Ishikawa (cell line): ENCODE measurements at regions not wholly inside any gene's neighbourhood (a gene's known extent, or its start where the extent isn't known, plus 50 kb on each side); places are given as distances from the start of the nearest gene placed in this dataset.

Source experiments
- CEBPB ChIP-seq: IDR thresholded peaks from 2 replicates; pipeline ENCODE4 v1.6.1; 2012
- CREB1 ChIP-seq: IDR thresholded peaks from 2 replicates; pipeline ENCODE4 v1.6.1; 2012; ENCODE audit warnings: low read depth
- EGR1 ChIP-seq: IDR thresholded peaks from 2 replicates; pipeline ENCODE4 v1.6.1; 2012
- EP300 ChIP-seq: IDR thresholded peaks from 2 replicates; pipeline ENCODE4 v1.6.1; 2012; ENCODE audit warnings: borderline replicate concordance
- FOXM1 ChIP-seq: IDR thresholded peaks from 2 replicates; pipeline ENCODE4 v1.6.1; 2012; ENCODE audit warnings: low read depth, borderline replicate concordance
- NFIC ChIP-seq: IDR thresholded peaks from 2 replicates; pipeline ENCODE4 v1.6.1; 2012
- RAD21 ChIP-seq: IDR thresholded peaks from 2 replicates; pipeline ENCODE4 v1.6.1; 2012; ENCODE audit warnings: low read depth
- TAF1 ChIP-seq: IDR thresholded peaks from 2 replicates; pipeline ENCODE4 v1.6.1; 2012; ENCODE audit warnings: low read depth, mild to moderate bottlenecking
- TCF12 ChIP-seq: IDR thresholded peaks from 2 replicates; pipeline ENCODE4 v1.6.1; 2012; ENCODE audit warnings: low read depth
- TEAD4 ChIP-seq: IDR thresholded peaks from 2 replicates; pipeline ENCODE4 v1.6.1; 2012
- YY1 ChIP-seq: IDR thresholded peaks from 2 replicates; pipeline ENCODE4 v1.6.1; 2012; ENCODE audit warnings: low read depth
- ZBTB7A ChIP-seq: IDR thresholded peaks from 2 replicates; pipeline ENCODE4 v1.6.1; 2012; ENCODE audit warnings: low read depth
- TF ChIP-seq, protein P1 (sequence below): IDR thresholded peaks from 2 replicates; pipeline ENCODE4 v1.6.1; 2012
- TF ChIP-seq, protein P2 (sequence below): IDR thresholded peaks from 2 replicates; pipeline ENCODE4 v1.6.1; 2012
- TF ChIP-seq, protein P3 (sequence below): IDR thresholded peaks from 2 replicates; pipeline ENCODE4 v1.6.1; 2012; ENCODE audit warnings: low read depth, mild to moderate bottlenecking

DNA sequence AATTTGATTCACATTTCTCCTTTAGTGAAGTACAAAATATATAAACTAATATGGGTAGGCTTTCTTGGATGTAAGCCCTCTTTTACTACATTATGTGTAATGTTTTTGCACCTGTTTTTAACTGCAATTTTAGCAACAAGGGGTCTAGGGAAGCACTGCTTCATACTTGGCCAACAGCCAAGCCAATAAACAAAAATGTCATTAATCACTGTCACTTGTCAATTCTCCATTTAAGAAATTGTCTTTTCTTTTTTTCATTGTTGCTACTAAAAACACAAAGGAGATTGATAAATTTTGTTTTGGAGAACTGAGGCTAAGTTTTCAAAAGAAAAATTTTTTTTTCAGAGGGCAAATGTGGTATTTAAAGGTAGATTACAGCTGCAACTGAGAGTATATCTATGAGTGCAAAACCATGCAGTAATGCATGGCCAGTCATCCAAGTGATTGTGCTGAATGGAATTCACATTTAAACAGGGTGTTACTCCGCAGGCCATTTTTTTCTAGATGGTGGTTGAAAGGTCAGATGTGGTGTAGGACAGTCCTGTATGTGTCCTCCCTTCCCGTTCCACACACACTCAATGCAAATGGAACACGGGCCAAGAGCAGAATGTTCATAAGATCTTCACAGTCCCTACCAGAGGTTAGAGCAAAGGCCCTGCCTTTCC is 503.0 kb upstream of the LMO3 start:
- TF ChIP-seq EGR1 (no peak), CEBPB (peak; percentile 12), EP300 (peak; percentile 66), TAF1 (no peak), TCF12 (peak; percentile 90), CREB1 (no peak), YY1 (no peak), TEAD4 (peak; percentile 80), NFIC (peak; percentile 99), ZBTB7A (no peak), RAD21 (no peak), FOXM1 (peak; percentile 74)
- TF ChIP-seq, protein P1, sequence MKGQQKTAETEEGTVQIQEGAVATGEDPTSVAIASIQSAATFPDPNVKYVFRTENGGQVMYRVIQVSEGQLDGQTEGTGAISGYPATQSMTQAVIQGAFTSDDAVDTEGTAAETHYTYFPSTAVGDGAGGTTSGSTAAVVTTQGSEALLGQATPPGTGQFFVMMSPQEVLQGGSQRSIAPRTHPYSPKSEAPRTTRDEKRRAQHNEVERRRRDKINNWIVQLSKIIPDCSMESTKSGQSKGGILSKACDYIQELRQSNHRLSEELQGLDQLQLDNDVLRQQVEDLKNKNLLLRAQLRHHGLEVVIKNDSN: 0 out of 2 replicates have a peak, but pooled peaks have one; percentile 6
- TF ChIP-seq, protein P2, sequence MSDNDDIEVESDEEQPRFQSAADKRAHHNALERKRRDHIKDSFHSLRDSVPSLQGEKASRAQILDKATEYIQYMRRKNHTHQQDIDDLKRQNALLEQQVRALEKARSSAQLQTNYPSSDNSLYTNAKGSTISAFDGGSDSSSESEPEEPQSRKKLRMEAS: 0 out of 2 replicates have a peak, but pooled peaks have one; percentile 28
- TF ChIP-seq, protein P3, sequence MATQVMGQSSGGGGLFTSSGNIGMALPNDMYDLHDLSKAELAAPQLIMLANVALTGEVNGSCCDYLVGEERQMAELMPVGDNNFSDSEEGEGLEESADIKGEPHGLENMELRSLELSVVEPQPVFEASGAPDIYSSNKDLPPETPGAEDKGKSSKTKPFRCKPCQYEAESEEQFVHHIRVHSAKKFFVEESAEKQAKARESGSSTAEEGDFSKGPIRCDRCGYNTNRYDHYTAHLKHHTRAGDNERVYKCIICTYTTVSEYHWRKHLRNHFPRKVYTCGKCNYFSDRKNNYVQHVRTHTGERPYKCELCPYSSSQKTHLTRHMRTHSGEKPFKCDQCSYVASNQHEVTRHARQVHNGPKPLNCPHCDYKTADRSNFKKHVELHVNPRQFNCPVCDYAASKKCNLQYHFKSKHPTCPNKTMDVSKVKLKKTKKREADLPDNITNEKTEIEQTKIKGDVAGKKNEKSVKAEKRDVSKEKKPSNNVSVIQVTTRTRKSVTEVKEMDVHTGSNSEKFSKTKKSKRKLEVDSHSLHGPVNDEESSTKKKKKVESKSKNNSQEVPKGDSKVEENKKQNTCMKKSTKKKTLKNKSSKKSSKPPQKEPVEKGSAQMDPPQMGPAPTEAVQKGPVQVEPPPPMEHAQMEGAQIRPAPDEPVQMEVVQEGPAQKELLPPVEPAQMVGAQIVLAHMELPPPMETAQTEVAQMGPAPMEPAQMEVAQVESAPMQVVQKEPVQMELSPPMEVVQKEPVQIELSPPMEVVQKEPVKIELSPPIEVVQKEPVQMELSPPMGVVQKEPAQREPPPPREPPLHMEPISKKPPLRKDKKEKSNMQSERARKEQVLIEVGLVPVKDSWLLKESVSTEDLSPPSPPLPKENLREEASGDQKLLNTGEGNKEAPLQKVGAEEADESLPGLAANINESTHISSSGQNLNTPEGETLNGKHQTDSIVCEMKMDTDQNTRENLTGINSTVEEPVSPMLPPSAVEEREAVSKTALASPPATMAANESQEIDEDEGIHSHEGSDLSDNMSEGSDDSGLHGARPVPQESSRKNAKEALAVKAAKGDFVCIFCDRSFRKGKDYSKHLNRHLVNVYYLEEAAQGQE: no peak

DNA sequence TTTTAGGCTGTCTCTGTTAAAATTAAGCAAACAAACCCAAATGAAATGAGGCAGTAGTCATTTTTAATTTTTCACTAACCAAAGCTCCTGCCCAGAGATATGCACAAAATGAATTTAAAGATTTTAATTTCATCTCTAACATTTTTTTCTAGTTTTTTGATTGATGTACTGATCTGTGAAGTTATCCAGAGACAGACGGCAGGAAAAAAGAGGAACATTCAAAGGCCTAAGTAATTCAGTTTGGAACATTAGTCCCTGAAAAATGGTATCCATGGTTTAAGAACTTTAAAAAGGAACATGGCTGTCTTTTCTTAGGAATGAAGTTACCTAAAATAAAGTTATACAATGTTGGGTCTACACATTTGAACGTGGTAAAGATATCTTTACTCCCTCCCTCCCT is 498.8 kb upstream of the LMO3 start:
- no peak for TF ChIP-seq TEAD4
- TF ChIP-seq, protein P1: no peak

DNA sequence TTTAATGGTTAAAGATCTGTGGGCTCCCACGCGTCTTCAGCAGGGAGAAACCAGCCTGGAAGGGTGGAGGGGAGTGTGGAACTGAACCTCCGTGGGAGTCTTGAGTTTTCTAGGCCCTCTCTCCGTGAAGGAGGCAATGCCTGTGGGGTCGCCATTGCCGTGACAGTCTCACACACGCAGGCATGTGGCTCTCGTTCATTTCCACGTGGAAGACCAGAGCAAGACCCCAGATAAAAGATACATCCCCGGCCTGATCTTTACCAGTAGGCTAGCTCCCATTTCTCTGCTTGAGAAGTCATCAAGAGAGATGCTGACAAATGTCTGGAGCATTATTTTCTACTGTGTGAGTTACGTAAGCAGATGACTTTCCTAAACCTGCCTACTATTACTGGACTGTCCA is 491.7 kb upstream of the LMO3 start:
- no peak for TF ChIP-seq NFIC

DNA sequence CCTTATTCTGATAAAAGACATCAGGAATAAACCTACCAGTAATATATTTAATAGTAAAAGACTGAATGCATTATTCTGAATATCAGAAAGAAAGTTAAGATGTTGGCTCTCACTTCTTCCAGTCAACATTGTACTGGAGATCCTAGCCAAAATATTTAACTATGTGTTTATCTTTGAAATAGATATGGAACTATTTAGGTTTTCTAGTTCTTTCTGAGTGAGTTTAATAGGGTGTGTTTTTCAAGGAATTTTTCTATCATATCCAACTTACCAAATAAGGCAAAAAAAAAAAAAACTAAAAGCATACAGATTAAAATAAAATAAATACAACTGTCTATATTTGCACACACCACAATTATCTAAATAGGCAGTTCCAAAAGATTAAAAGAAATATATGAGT is 478.9 kb upstream of the LMO3 start:
- no peak for TF ChIP-seq CREB1
- no peak for TF ChIP-seq TAF1

GRCh38 chr12:17079251-17079909 is 473.4 kb upstream of the LMO3 start:
- TF ChIP-seq RAD21: peak; percentile 42
- TF ChIP-seq, protein P1: no peak

DNA sequence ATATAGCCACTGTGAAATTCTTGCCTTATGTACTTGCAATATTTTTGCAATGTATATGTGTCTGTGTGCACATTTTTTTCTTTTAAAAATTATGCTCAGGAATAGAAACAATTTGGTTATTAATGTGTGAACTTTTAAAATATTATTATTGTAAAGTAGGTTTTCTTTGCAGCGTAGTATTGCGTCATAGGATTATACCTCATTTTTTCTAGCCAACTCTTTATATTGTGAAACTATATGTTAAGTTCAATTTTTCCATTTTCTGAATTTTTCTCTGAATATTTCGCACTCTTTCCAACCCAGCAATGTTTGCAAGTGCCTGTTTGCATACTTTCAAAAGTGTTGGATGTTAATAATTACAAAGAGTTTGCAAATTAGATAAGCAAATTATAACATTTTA is 471.6 kb upstream of the LMO3 start:
- no peak for TF ChIP-seq EGR1
- no peak for TF ChIP-seq YY1
- TF ChIP-seq TAF1: no peak
- TF ChIP-seq CREB1: no peak
- TF ChIP-seq, protein P2: no peak
- TF ChIP-seq FOXM1: no peak
- no peak; the same call in 1 of the 2 replicates for TF ChIP-seq CEBPB
- TF ChIP-seq, protein P3: no peak
- no peak for TF ChIP-seq ZBTB7A
- TF ChIP-seq TCF12: no peak
- TF ChIP-seq NFIC: no peak
- TF ChIP-seq, protein P1: no peak
- no peak for TF ChIP-seq TEAD4
- TF ChIP-seq EP300: no peak
